ENCODE measurements at regions not wholly inside any gene's neighbourhood (a gene's known extent, or its start where the extent isn't known, plus 50 kb on each side); places are given as distances from the start of the nearest gene placed in this dataset.

GRCh38 chr4:153063490-153063889, 127.4 kb downstream of the FHDC1 start:
- H3K27ac ChIP-seq (ENCODE audit: low read length): no peak overlapping the region
- H3K4me3 ChIP-seq (ENCODE audit: low read length): no peak overlapping the region
- H3K9me3 ChIP-seq (ENCODE audit: control insufficient read depth, low read depth, low read length): no peaks in the 10 kb centered on the region
- H3K9ac ChIP-seq (ENCODE audit: low read length): no peak overlapping the region
- H3K36me3 ChIP-seq (ENCODE audit: control insufficient read depth, low read depth, low read length): no peaks in the 10 kb centered on the region
- H3K27me3 ChIP-seq (ENCODE audit: control insufficient read depth, insufficient read depth, low read length): no peaks in the 10 kb centered on the region
- H3K4me1 ChIP-seq (ENCODE audit: control insufficient read depth, low read depth, low read length): peaks cover 4% of the 10 kb centered on the region

- H3K9me3 ChIP-seq (ENCODE audit: control insufficient read depth, low read depth, low read length): no peaks in the 10 kb centered on the region
- H3K27ac ChIP-seq (ENCODE audit: low read length): no peak overlapping the region
- peaks cover 4% of the 10 kb centered on the region for H3K4me1 ChIP-seq (ENCODE audit: control insufficient read depth, low read depth, low read length)
- H3K9ac ChIP-seq (ENCODE audit: low read length): no peak overlapping the region
- no peaks in the 10 kb centered on the region for H3K36me3 ChIP-seq (ENCODE audit: control insufficient read depth, low read depth, low read length)
- H3K4me3 ChIP-seq (ENCODE audit: low read length): no peak overlapping the region
- no peaks in the 10 kb centered on the region for H3K27me3 ChIP-seq (ENCODE audit: control insufficient read depth, insufficient read depth, low read length)
These were observed 128.4 kb downstream of the FHDC1 start for GRCh38 chr4:153064571-153064970.

DNA sequence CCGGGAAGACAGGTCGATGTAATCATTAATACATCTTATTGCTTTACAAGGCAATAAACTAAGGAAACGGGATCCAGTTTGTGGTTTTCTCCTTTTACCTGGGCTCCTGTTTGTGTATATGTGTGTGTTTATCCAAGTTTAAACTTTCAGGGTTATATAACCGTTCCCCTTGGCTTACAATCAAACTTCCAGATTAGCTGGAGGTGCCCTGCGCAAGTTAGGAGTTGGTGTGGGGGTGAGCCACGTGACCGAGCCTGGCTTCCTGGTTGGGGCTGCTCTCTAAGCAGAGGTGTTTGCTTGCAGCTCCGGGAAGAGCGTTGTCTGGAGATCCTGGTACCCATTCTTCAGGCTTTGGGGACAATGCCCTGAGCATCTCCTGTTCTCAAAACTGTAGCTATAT, 129.2 kb downstream of the FHDC1 start:
- no peaks in the 10 kb centered on the region for H3K27me3 ChIP-seq (ENCODE audit: control insufficient read depth, insufficient read depth, low read length)
- no peaks in the 10 kb centered on the region for H3K9me3 ChIP-seq (ENCODE audit: control insufficient read depth, low read depth, low read length)
- peaks cover 4% of the 10 kb centered on the region for H3K4me1 ChIP-seq (ENCODE audit: control insufficient read depth, low read depth, low read length)
- H3K36me3 ChIP-seq (ENCODE audit: control insufficient read depth, low read depth, low read length): no peaks in the 10 kb centered on the region
- H3K27ac ChIP-seq (ENCODE audit: low read length): no peak overlapping the region
- no peak overlapping the region for H3K4me3 ChIP-seq (ENCODE audit: low read length)
- H3K9ac ChIP-seq (ENCODE audit: low read length): no peak overlapping the region

GRCh38 chr4:153067376-153067775, 131.3 kb downstream of the FHDC1 start:
- H3K4me1 ChIP-seq (ENCODE audit: control insufficient read depth, low read depth, low read length): peaks cover 9% of the 10 kb centered on the region
- no peaks in the 10 kb centered on the region for H3K27me3 ChIP-seq (ENCODE audit: control insufficient read depth, insufficient read depth, low read length)
- no peaks in the 10 kb centered on the region for H3K36me3 ChIP-seq (ENCODE audit: control insufficient read depth, low read depth, low read length)
- no peak overlapping the region for H3K4me3 ChIP-seq (ENCODE audit: low read length)
- H3K27ac ChIP-seq (ENCODE audit: low read length): no peak overlapping the region
- H3K9me3 ChIP-seq (ENCODE audit: control insufficient read depth, low read depth, low read length): no peaks in the 10 kb centered on the region
- H3K9ac ChIP-seq (ENCODE audit: low read length): no peak overlapping the region

DNA sequence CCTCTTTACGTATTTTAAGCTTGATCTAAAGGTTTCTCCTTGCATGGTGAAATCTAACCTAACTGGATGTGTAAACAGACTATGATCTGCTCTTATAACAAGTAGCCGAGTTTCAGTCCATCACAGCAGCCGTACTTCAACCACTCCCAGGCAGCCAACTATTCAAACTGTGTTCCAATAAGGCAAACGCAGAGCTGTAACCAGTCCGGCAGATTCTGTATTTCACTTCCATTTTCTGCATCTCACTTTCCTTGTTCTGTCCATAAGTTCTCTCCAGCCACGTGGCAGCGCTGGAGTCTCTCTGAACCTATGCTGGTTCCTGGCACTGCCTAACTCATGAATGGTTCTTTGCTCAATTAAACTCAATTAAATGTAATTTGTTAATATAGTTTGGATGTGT, 132.6 kb downstream of the FHDC1 start:
- Histone ChIP-seq H3K27me3 (ENCODE audit: control insufficient read depth, insufficient read depth, low read length) (no peaks in the 10 kb centered on the region), H3K36me3 (ENCODE audit: control insufficient read depth, low read depth, low read length) (no peaks in the 10 kb centered on the region), H3K27ac (ENCODE audit: low read length) (no peak overlapping the region), H3K4me3 (ENCODE audit: low read length) (no peak overlapping the region), H3K4me1 (ENCODE audit: control insufficient read depth, low read depth, low read length) (peaks cover 14% of the 10 kb centered on the region), H3K9ac (ENCODE audit: low read length) (no peak overlapping the region), H3K9me3 (ENCODE audit: control insufficient read depth, low read depth, low read length) (no peaks in the 10 kb centered on the region)

GRCh38 chr4:153071958-153072598, 132.2 kb upstream of the TRIM2 start:
- H3K27ac ChIP-seq (ENCODE audit: low read length): no peak overlapping the region
- H3K9ac ChIP-seq (ENCODE audit: low read length): no peak overlapping the region
- no peaks in the 10 kb centered on the region for H3K9me3 ChIP-seq (ENCODE audit: control insufficient read depth, low read depth, low read length)
- H3K4me3 ChIP-seq (ENCODE audit: low read length): no peak overlapping the region
- H3K36me3 ChIP-seq (ENCODE audit: control insufficient read depth, low read depth, low read length): no peaks in the 10 kb centered on the region
- H3K27me3 ChIP-seq (ENCODE audit: control insufficient read depth, insufficient read depth, low read length): no peaks in the 10 kb centered on the region
- peaks cover 20% of the 10 kb centered on the region for H3K4me1 ChIP-seq (ENCODE audit: control insufficient read depth, low read depth, low read length)

- H3K9me3 ChIP-seq (ENCODE audit: control insufficient read depth, low read depth, low read length): no peaks in the 10 kb centered on the region
- H3K4me3 ChIP-seq (ENCODE audit: low read length): no peak overlapping the region
- H3K27me3 ChIP-seq (ENCODE audit: control insufficient read depth, insufficient read depth, low read length): no peaks in the 10 kb centered on the region
- H3K27ac ChIP-seq (ENCODE audit: low read length): no peak overlapping the region
- H3K4me1 ChIP-seq (ENCODE audit: control insufficient read depth, low read depth, low read length): peaks cover 16% of the 10 kb centered on the region
- no peak overlapping the region for H3K9ac ChIP-seq (ENCODE audit: low read length)
- no peaks in the 10 kb centered on the region for H3K36me3 ChIP-seq (ENCODE audit: control insufficient read depth, low read depth, low read length)
These were observed 131.6 kb upstream of the TRIM2 start for GRCh38 chr4:153072661-153073060.

DNA sequence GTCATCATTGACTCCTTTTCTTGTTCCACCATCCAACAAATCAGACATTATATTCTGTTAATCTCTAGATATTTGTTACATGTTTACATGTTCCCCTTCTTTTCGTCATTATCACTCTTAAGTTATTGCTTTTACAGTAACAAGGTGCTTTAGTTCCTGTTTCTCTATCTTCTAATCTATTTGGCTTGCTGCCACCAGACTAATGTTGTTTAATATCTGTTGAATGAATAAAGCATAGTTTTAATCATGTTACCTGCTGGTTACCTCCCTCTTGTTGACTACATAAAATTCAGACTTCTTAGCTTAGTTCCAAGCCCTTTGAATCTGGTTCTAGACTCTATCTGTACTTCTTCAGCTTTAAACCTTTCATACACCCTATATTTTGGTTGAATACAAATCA, 129.8 kb upstream of the TRIM2 start:
- no peak overlapping the region for H3K9ac ChIP-seq (ENCODE audit: low read length)
- peaks cover 16% of the 10 kb centered on the region for H3K4me1 ChIP-seq (ENCODE audit: control insufficient read depth, low read depth, low read length)
- H3K27me3 ChIP-seq (ENCODE audit: control insufficient read depth, insufficient read depth, low read length): no peaks in the 10 kb centered on the region
- H3K36me3 ChIP-seq (ENCODE audit: control insufficient read depth, low read depth, low read length): no peaks in the 10 kb centered on the region
- H3K4me3 ChIP-seq (ENCODE audit: low read length): no peak overlapping the region
- no peak overlapping the region for H3K27ac ChIP-seq (ENCODE audit: low read length)
- H3K9me3 ChIP-seq (ENCODE audit: control insufficient read depth, low read depth, low read length): no peaks in the 10 kb centered on the region

- Histone ChIP-seq H3K9ac (ENCODE audit: low read length) (no peak overlapping the region), H3K36me3 (ENCODE audit: control insufficient read depth, low read depth, low read length) (no peaks in the 10 kb centered on the region), H3K9me3 (ENCODE audit: control insufficient read depth, low read depth, low read length) (no peaks in the 10 kb centered on the region)
These were observed 129.2 kb upstream of the TRIM2 start for GRCh38 chr4:153074936-153075630.

DNA sequence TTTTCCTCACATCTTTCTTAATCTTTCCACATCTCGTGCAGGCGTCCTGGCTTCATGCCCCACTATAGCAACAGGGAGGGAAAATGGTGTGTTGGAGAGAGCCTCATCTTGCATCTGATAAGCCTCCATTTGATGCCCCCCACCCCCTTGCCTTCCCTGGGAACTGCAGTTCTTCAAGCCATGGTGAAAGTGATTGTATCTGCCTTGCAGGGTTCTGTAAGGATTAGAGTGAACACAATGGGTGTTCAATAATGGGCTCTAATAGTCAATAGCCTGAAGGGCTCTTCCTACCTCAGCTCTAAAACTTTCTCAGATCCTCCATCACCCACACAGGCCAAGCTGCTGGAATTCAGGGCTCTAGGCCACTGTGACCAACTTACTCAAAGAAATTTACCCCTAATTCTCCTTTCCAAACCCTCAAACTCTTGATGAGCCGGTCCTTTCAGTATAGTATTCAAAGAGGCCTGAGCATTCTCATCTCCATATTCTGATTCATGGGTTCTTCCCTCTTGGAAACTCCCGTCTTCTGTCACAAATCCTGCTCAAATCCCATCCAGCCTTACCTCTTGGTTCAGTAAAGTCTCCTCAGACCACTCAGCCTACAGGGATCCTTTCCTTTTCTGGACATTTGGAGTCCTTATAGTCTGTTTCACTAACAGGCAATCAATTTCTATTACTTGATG, 128.3 kb upstream of the TRIM2 start:
- Histone ChIP-seq H3K27me3 (ENCODE audit: control insufficient read depth, insufficient read depth, low read length) (no peaks in the 10 kb centered on the region), H3K4me1 (ENCODE audit: control insufficient read depth, low read depth, low read length) (peaks cover 16% of the 10 kb centered on the region), H3K36me3 (ENCODE audit: control insufficient read depth, low read depth, low read length) (no peaks in the 10 kb centered on the region), H3K9ac (ENCODE audit: low read length) (no peak overlapping the region), H3K4me3 (ENCODE audit: low read length) (no peak overlapping the region), H3K9me3 (ENCODE audit: control insufficient read depth, low read depth, low read length) (no peaks in the 10 kb centered on the region), H3K27ac (ENCODE audit: low read length) (no peak overlapping the region)

More at GRCh38 chr4:153074936-153075630, 129.2 kb upstream of the TRIM2 start:
- H3K4me1 ChIP-seq (ENCODE audit: control insufficient read depth, low read depth, low read length): peaks cover 16% of the 10 kb centered on the region
- H3K27me3 ChIP-seq (ENCODE audit: control insufficient read depth, insufficient read depth, low read length): no peaks in the 10 kb centered on the region
- no peak overlapping the region for H3K4me3 ChIP-seq (ENCODE audit: low read length)
- no peak overlapping the region for H3K27ac ChIP-seq (ENCODE audit: low read length)

- Histone ChIP-seq H3K9ac (ENCODE audit: low read length) (no peak overlapping the region), H3K4me3 (ENCODE audit: low read length) (no peak overlapping the region), H3K27ac (ENCODE audit: low read length) (no peak overlapping the region), H3K27me3 (ENCODE audit: control insufficient read depth, insufficient read depth, low read length) (no peaks in the 10 kb centered on the region), H3K9me3 (ENCODE audit: control insufficient read depth, low read depth, low read length) (no peaks in the 10 kb centered on the region), H3K36me3 (ENCODE audit: control insufficient read depth, low read depth, low read length) (no peaks in the 10 kb centered on the region), H3K4me1 (ENCODE audit: control insufficient read depth, low read depth, low read length) (peaks cover 19% of the 10 kb centered on the region)
These were observed 127.4 kb upstream of the TRIM2 start for GRCh38 chr4:153076861-153077260.

Data from iPS-18a (cell line).